HepG2 (cell line): ENCODE measurements at regions not wholly inside any gene's neighbourhood (a gene's known extent, or its start where the extent isn't known, plus 50 kb on each side); places are given as distances from the start of the nearest gene placed in this dataset.

Experiments
- ATAC-seq: fragments of 200-7000 bp; cut with Tn5 transposase; 3 replicates; pipeline ENCODE4 v1.9.1; 2020; ENCODE audit warnings: mild to moderate bottlenecking, moderate library complexity
- BruUV-seq: library from RNA; stranded (reverse); fragments of 400-500 nt; replicated peaks from 2 replicates; lab custom pipeline; 2021; lab: Mats Ljungman, UMichigan
- CTCF ChIA-PET: fragments of 300-600 bp; formaldehyde crosslinking; extraction: SDS; loops from one replicate; lab custom pipeline; 2021; ENCODE audit warnings: low total read pairs, inconsistent platforms, low intra/inter-chr PET ratio; lab: Yijun Ruan, JAX
- POLR2A ChIA-PET: fragments of 350-600 bp; sonication (Branson Sonifier 250); formaldehyde crosslinking; loops from one replicate; lab custom pipeline; 2020; ENCODE audit warnings: antibody characterized with exemption, inconsistent platforms; lab: Yijun Ruan, JAX
- DNase-seq: peaks from one replicate; pipeline ENCODE4 v3.0.0-alpha.2; 2015; ENCODE audit warnings: low spot score
- FAIRE-seq: peaks from 3 replicates; lab custom pipeline; 2011; peaks lifted over from hg19 to GRCh38; lab: Jason Lieb, UNC
- H2AFZ ChIP-seq: one replicate; pipeline ENCODE4 v1.6.1; 2011; ENCODE audit warnings: low read length, inconsistent platforms
- H3K27ac ChIP-seq: fragments of 300-600 bp; 3 replicates; pipeline ENCODE4 v1.8.0; 2011; ENCODE audit warnings: mixed run types, mild to moderate bottlenecking, mixed read lengths, low read length, inconsistent platforms; ENCODE audit not compliant: insufficient read depth; ENCODE audit errors: extremely low read length
- H3K27me3 ChIP-seq, 2 experiments: fragments of 200-600 bp in 1 of 2; 2 replicates in 1 of 2; 3 replicates in 1 of 2; pipeline versions ENCODE4 v1.6.0 to v1.8.0; 2011; ENCODE audit warnings: low read length in 2 of 2, mild to moderate bottlenecking in 2 of 2, moderate library complexity in 2 of 2, inconsistent platforms in 1 of 2; ENCODE audit not compliant: insufficient read depth in 2 of 2, control insufficient read depth in 1 of 2
- H3K36me3 ChIP-seq, 2 experiments: fragments of 200-600 bp in 1 of 2; replicated peaks in 1 of 2; 2 replicates in 1 of 2; 3 replicates in 1 of 2; pipeline versions ENCODE4 v1.5.1 to v1.8.0; 2011; ENCODE audit warnings: low read length in 2 of 2, inconsistent platforms in 1 of 2; ENCODE audit not compliant: insufficient read depth in 2 of 2, control insufficient read depth in 1 of 2
- H3K4me1 ChIP-seq: 2 replicates; pipeline ENCODE4 v1.5.1; 2012; ENCODE audit warnings: low read length, inconsistent platforms; ENCODE audit not compliant: insufficient read depth
- H3K4me2 ChIP-seq: 2 replicates; pipeline ENCODE4 v1.6.0; 2011; ENCODE audit warnings: low read depth, low read length, inconsistent platforms
- H3K4me3 ChIP-seq, 3 experiments: fragments of 200-600 bp in 1 of 3; sonication (generic), shearing (Covaris generic) in 1 of 3; replicated peaks in 1 of 3; 2 replicates each; pipeline ENCODE4 v1.5.1; 2011 to 2016; ENCODE audit warnings: low read length in 3 of 3, inconsistent platforms in 2 of 3, low read depth in 2 of 3, mild to moderate bottlenecking in 2 of 3, control low read depth in 1 of 3, mixed read lengths in 1 of 3; ENCODE audit not compliant: insufficient read depth in 1 of 3
- H3K79me2 ChIP-seq: one replicate; pipeline ENCODE4 v1.6.1; 2011; ENCODE audit warnings: low read length, inconsistent platforms; ENCODE audit not compliant: insufficient read depth
- H3K9ac ChIP-seq: 2 replicates; pipeline ENCODE4 v1.6.0; 2011; ENCODE audit warnings: mild to moderate bottlenecking, low read depth, low read length, inconsistent platforms; ENCODE audit not compliant: insufficient read depth
- H3K9me3 ChIP-seq: 2 replicates; pipeline ENCODE4 v1.5.1; 2012; ENCODE audit warnings: mild to moderate bottlenecking, low read length
- H4K20me1 ChIP-seq: 2 replicates; pipeline ENCODE4 v1.6.0; 2011; ENCODE audit warnings: inconsistent platforms, mild to moderate bottlenecking, low read length, moderate library complexity; ENCODE audit not compliant: insufficient read depth
- ATF7 ChIP-seq, 2 experiments: fragments of 450-650 bp in 1 of 2; sonication (generic) in 1 of 2; formaldehyde crosslinking in 1 of 2; IDR thresholded peaks; 2 replicates each; pipeline versions ENCODE4 v1.4.0 to v1.6.1; 2016 to 2020; ENCODE audit warnings: antibody characterized with exemption in 1 of 2, mild to moderate bottlenecking in 1 of 2, missing genetic modification reagents in 1 of 2
- ZBTB14 ChIP-seq: sonication (generic); formaldehyde crosslinking; IDR thresholded peaks from 2 replicates; pipeline ENCODE4 v1.4.0; 2020; ENCODE audit warnings: missing genetic modification reagents
- ZMYM4 ChIP-seq: sonication (generic); formaldehyde crosslinking; IDR thresholded peaks from 2 replicates; pipeline ENCODE4 v1.8.1; 2023; ENCODE audit warnings: mild to moderate bottlenecking, missing genetic modification reagents
- ZNF18 ChIP-seq: sonication (generic); formaldehyde crosslinking; IDR thresholded peaks from 2 replicates; pipeline ENCODE4 v1.8.0; 2022; ENCODE audit warnings: mild to moderate bottlenecking, missing genetic modification reagents; ENCODE audit not compliant: insufficient replicate concordance
- ZNF263 ChIP-seq: sonication (generic); formaldehyde crosslinking; IDR thresholded peaks from 2 replicates; pipeline ENCODE4 v1.4.0; 2020; ENCODE audit warnings: missing genetic modification reagents
- ZNF296 ChIP-seq: sonication (generic); formaldehyde crosslinking; conservative IDR thresholded peaks from 2 replicates; pipeline ENCODE4 v1.5.0; 2020; ENCODE audit warnings: mild to moderate bottlenecking, missing genetic modification reagents
- WGBS: methylation state at CpG from one replicate; pipeline ENCODE4 v1.1.6; 2017; ENCODE audit warnings: low lambda C conversion rate; 5-methylcytosine and 5-hydroxymethylcytosine counted together
- in situ Hi-C: cut with HindIII; loops from 2 replicates; pipeline ENCODE4 v1.10.0; 2017; ENCODE audit warnings: low pct_unique_long_range_greater_than_20kb; ENCODE audit not compliant: extremely low pct_ligation_motif_present
- intact Hi-C: fragments of 100-400 bp; cut with micrococcal nuclease; formaldehyde crosslinking; loops from one replicate; pipeline ENCODE4 v1.10.0; 2022; ENCODE audit not compliant: unreplicated experiment

GRCh38 chr7:54885285-54885684 is 126.3 kb upstream of the SEC61G start:
- no peaks in the 10 kb centered on the region for H3K79me2 ChIP-seq
- intact Hi-C loops (no loop called here), in situ Hi-C loops (no loop called here)
- ATAC-seq (no peak), DNase-seq (no peak), FAIRE-seq (no peak)
- no peak overlapping the region for H3K27ac ChIP-seq
- H3K4me3 ChIP-seq = no peak overlapping the region
- H3K9ac ChIP-seq = no peak overlapping the region
- 54% methylated on average over 1 of the region's 1 CpG for WGBS
- ChIA-PET CTCF (no interaction called here), POLR2A (no interaction called here)
- no peaks in the 10 kb centered on the region for H3K9me3 ChIP-seq
- no peak for TF ChIP-seq ZNF296 (CRISPR knock-in tag)
- TF ChIP-seq ZNF263 (CRISPR knock-in tag) = no peak
- TF ChIP-seq ZBTB14 = no peak
- TF ChIP-seq ZMYM4 (CRISPR knock-in tag) = no peak
- no peak for TF ChIP-seq ZNF18 (CRISPR knock-in tag)
- peak; percentile 71; the same call in 1 of the 2 replicates for TF ChIP-seq ATF7 (IDR thresholded peaks at IDR 0.05)
- no peak for TF ChIP-seq ATF7 (CRISPR knock-in tag; IDR thresholded peaks at IDR 0.05)
- H4K20me1 ChIP-seq = no peaks in the 10 kb centered on the region
- H3K4me2 ChIP-seq = no peak overlapping the region
- no peak overlapping the region for H2AFZ ChIP-seq
- peaks cover 36% of the 10 kb centered on the region for H3K4me1 ChIP-seq
- no TSS peak for BruUV-seq
- no peaks in the 10 kb centered on the region for H3K36me3 ChIP-seq
- no peaks in the 10 kb centered on the region for H3K27me3 ChIP-seq
